ENCODE measurements at regions not wholly inside any gene's neighbourhood (a gene's known extent, or its start where the extent isn't known, plus 50 kb on each side); places are given as distances from the start of the nearest gene placed in this dataset.

GRCh38 chr17:70437656-70438055 lies 268.3 kb downstream of the KCNJ2 start:
- TF ChIP-seq EZH2 (IDR thresholded peaks at IDR 0.05; ENCODE audit: low read length) (no peak), CTCF (optimal IDR thresholded peaks at IDR 0.05 in 1 of 3, IDR thresholded peaks at IDR 0.05 in 1 of 3, conservative IDR thresholded peaks at IDR 0.05 in 1 of 3; ENCODE audit: extremely low read depth in 1 of 3, insufficient read depth in 2 of 3, low read length in 3 of 3) (no peak)

Measured in keratinocyte (primary cell).